Mucosa of descending colon (tissue), 3 donors: ENCODE measurements at regions not wholly inside any gene's neighbourhood (a gene's known extent, or its start where the extent isn't known, plus 50 kb on each side); places are given as distances from the start of the nearest gene placed in this dataset.

Experiments
- ATAC-seq: fragments of 200-7000 bp; cut with Tn5 transposase; one replicate; pipeline ENCODE4 v1.9.1; 2020; ENCODE audit warnings: mild to moderate bottlenecking, moderate library complexity
- DNase-seq, 3 donors: peaks; one replicate each; pipeline ENCODE4 v3.0.0-alpha.2; 2020
- H3K36me3 ChIP-seq: fragments of 200-600 bp; one replicate; pipeline ENCODE4 v1.8.0; 2021; ENCODE audit warnings: low read depth, mild to moderate bottlenecking
- H3K4me1 ChIP-seq: fragments of 200-600 bp; one replicate; pipeline ENCODE4 v1.8.0; 2021; ENCODE audit warnings: low read depth, mild to moderate bottlenecking
- H3K4me3 ChIP-seq: fragments of 200-600 bp; one replicate; pipeline ENCODE4 v1.8.0; 2021; ENCODE audit warnings: mild to moderate bottlenecking
- H3K9me3 ChIP-seq: fragments of 200-600 bp; one replicate; pipeline ENCODE4 v1.8.0; 2021; ENCODE audit warnings: mild to moderate bottlenecking
- intact Hi-C, 2 donors: fragments of 100-400 bp; cut with DNase I in 1 of 2; cut with micrococcal nuclease in 1 of 2; formaldehyde crosslinking; loops; one replicate each; pipeline versions ENCODE4 v1.11.0 to v1.11.1; 2022; cut with DNase I, micrococcal nuclease
- TF ChIP-seq, protein P1 (sequence below): fragments of 200-600 bp; IDR thresholded peaks from one replicate; pipeline ENCODE4 v1.8.0; 2022; ENCODE audit warnings: antibody characterized with exemption, mild to moderate bottlenecking
- donor health status: DM: no; HTN: no; CAD: no; lungs with moderate emphysema.
- donor health status: DM: no; HTN: no; CAD: no.
- donor health status: DM: no; HTN: yes; CAD: no.

DNA sequence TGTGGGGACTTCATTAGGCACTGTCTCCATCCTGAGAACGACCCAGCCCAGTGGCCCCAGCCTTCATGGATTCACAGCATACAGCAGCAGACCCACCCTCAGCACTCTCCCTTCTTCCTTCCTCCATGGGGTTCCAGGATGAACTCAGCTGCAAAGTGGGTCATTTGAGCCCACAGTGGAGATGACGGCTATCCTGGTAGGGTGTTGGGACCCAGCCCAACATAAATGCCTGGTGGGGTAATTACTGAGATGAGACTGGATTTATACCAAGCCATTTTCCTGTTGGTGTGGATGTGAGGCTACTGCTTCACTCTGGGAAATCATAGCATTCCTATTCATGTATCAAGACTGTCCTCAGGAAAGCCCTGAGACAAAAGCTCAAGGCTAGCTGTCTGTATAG is 536.7 kb upstream of the TNP1 start:
- H3K36me3 ChIP-seq = no peaks in the 10 kb centered on the region
- H3K4me1 ChIP-seq = no peaks in the 10 kb centered on the region
- TF ChIP-seq, protein P1, sequence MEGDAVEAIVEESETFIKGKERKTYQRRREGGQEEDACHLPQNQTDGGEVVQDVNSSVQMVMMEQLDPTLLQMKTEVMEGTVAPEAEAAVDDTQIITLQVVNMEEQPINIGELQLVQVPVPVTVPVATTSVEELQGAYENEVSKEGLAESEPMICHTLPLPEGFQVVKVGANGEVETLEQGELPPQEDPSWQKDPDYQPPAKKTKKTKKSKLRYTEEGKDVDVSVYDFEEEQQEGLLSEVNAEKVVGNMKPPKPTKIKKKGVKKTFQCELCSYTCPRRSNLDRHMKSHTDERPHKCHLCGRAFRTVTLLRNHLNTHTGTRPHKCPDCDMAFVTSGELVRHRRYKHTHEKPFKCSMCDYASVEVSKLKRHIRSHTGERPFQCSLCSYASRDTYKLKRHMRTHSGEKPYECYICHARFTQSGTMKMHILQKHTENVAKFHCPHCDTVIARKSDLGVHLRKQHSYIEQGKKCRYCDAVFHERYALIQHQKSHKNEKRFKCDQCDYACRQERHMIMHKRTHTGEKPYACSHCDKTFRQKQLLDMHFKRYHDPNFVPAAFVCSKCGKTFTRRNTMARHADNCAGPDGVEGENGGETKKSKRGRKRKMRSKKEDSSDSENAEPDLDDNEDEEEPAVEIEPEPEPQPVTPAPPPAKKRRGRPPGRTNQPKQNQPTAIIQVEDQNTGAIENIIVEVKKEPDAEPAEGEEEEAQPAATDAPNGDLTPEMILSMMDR = no peak
- H3K4me3 ChIP-seq = no peak overlapping the region
- DNase-seq = no peak
- H3K9me3 ChIP-seq = no peaks in the 10 kb centered on the region
- ATAC-seq = no peak
- intact Hi-C loops = no loop called here

DNA sequence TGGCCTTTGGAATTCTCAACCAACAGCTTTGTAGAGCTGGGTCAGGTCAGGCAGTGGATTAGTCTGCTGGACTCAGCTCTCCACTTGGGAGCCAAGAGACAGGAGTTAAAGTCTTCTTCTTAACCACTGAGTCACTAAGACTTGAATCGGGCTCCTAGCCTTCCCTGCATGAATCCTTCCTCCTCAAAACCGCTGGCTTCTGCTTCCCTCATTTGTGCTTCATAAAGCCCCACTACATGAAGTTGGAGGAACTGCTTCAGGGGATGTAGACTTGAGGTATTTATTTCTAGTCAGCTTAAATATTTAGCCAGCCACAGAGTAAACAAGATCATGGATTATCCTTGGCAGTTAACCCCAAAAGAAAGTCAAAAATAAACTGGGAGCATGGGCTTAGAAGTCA is 536.3 kb upstream of the TNP1 start:
- H3K4me3 ChIP-seq = no peak overlapping the region
- DNase-seq (peak in 1 of 3 donors; percentile 19), ATAC-seq (peak; percentile 25)
- H3K4me1 ChIP-seq = no peaks in the 10 kb centered on the region
- TF ChIP-seq, protein P1 = no peak
- H3K36me3 ChIP-seq = no peaks in the 10 kb centered on the region
- H3K9me3 ChIP-seq = no peaks in the 10 kb centered on the region
- intact Hi-C loops = no loop called here

DNA sequence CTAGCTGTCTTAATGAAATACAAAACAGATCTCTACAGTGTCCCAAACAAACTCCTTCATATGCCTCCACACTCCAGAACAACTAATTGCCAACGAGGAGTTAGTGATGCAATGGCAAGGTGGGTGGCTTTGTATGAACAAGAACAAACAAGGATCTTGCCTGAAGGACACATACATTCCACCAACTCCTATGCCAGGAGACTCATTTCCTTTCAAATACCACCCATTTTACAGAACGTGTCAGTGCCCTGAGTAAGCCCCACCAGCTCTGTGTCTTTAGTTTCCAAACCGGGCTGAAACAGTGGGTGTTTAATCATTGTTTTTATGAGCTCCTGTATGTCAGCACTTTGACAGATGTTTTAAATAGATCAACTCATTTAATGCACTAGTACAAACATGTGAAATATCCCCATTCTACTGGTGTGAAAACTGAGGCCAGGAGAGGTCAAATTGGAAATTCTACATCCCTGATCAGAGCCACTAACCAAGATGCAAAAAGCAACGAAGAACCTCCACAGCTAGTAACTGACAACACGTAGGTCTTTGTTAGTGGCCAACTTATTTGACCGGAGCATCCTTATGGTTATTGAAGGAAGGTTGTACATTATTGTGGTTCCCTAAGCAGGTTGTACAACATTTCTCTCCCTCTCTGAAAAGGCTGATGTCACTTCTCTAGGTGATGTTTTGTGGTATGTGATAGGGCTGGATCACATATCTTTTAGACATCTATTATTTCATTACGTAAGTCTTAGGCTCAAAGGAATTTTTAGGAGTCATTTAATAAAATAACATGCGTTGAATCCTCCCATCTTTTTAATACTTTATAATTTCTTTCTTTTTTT is 534.9 kb upstream of the TNP1 start:
- no peak for ATAC-seq
- Histone ChIP-seq H3K36me3 (no peaks in the 10 kb centered on the region), H3K9me3 (no peaks in the 10 kb centered on the region), H3K4me3 (no peak overlapping the region), H3K4me1 (no peaks in the 10 kb centered on the region)
- no peak for DNase-seq
- TF ChIP-seq, protein P1 = no peak
- intact Hi-C loops = no loop called here

DNA sequence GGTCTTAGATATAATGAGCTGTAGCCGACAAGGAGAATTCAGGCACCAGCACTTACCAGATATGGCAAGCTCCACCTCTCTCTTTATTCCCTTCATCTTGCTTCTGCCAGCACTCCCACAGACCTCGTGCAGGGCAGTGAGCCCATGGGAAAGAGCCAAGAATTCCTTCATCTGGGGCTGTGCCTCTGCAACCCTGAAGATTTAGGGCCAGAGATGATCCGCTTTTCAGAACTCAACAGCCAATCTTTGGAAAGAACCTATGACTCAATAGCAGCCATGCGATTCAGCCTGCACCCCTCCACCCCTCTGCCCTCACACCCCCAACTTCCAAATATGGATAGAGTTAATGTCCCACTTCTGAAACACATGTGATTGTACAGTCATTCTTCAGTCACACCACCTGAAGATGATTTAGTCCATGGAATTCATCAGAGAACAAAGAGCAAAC is 533.7 kb upstream of the TNP1 start:
- ATAC-seq (peak; percentile 42), DNase-seq (peak in 2 of 3 donors; percentile 40 to 49)
- intact Hi-C loops = no loop called here
- Histone ChIP-seq H3K4me1 (no peaks in the 10 kb centered on the region), H3K36me3 (no peaks in the 10 kb centered on the region), H3K4me3 (no peak overlapping the region), H3K9me3 (no peaks in the 10 kb centered on the region)
- TF ChIP-seq, protein P1 = no peak

DNA sequence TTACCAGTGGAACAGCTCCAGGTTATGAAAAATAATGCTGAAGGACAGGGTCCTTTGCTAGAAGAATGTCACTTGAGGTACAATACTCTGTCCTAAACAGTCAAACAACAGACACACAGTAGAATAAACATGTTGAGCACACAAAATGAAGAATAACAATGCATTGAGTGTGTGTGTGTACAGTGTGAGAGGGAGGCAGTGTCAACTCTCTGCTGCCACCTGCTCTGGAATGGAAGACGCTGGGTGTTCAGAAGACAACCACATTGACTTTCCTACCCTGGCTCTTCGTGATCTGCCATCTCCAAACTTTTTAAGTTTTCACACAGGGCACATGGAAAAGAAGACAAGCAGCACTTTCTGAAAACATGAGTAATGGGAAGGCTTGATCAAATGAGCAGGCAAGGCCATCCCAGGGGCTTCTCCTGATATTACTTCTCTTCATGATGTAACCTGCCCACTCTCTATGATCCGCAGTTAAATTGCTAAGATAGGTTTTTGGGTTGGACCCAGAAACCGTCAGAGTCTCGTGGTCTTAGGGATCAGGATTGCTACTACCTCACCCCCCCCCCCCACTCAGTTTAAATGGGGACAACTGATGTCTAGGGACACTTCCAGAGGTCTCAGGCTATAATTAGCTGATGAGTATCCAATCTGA is 533.2 kb upstream of the TNP1 start:
- intact Hi-C loops = no loop called here
- no peak for DNase-seq
- Histone ChIP-seq H3K9me3 (no peaks in the 10 kb centered on the region), H3K4me3 (no peak overlapping the region), H3K4me1 (no peaks in the 10 kb centered on the region), H3K36me3 (no peaks in the 10 kb centered on the region)
- ATAC-seq = no peak
- TF ChIP-seq, protein P1 = no peak
